T-helper 17 cell (primary cell): ENCODE measurements at regions not wholly inside any gene's neighbourhood (a gene's known extent, or its start where the extent isn't known, plus 50 kb on each side); places are given as distances from the start of the nearest gene placed in this dataset.
"Not testable (repeated sequence)": the region's sequence is repeated elsewhere in the genome, so short reads cannot be mapped to it uniquely, and the experiment has no call there.

ENCODE experiments used
- ATAC-seq: fragments of 150-1000 bp; cut with Tn5 transposase; 2 replicates; pipeline ENCODE4 v1.10.0; 2021; ENCODE audit warnings: mild to moderate bottlenecking, moderate library complexity
- DNase-seq, 3 donors: peaks; one replicate each; pipeline versions ENCODE4 v3.0.0 to v3.0.0-alpha.2; 2020 to 2021
- H3K9me3 ChIP-seq: one replicate; pipeline ENCODE4 v1.7.0; 2013; ENCODE audit warnings: low read length, mild to moderate bottlenecking; ENCODE audit not compliant: control insufficient read depth, poor library complexity, severe bottlenecking
- H3K27ac Mint-ChIP-seq: one replicate; pipeline ENCODE4 v1.8.0; 2022; ENCODE audit warnings: mild to moderate bottlenecking, moderate library complexity, mixed read lengths
- H3K27me3 Mint-ChIP-seq: one replicate; pipeline ENCODE4 v1.8.0; 2022; ENCODE audit warnings: mixed read lengths
- H3K36me3 Mint-ChIP-seq: one replicate; pipeline ENCODE4 v1.8.0; 2022; ENCODE audit warnings: low read depth, mixed read lengths
- H3K4me1 Mint-ChIP-seq: one replicate; pipeline ENCODE4 v1.8.0; 2022; ENCODE audit warnings: mild to moderate bottlenecking, mixed read lengths
- H3K4me3 Mint-ChIP-seq: one replicate; pipeline ENCODE4 v1.8.0; 2022; ENCODE audit warnings: mild to moderate bottlenecking, moderate library complexity, mixed read lengths

DNA sequence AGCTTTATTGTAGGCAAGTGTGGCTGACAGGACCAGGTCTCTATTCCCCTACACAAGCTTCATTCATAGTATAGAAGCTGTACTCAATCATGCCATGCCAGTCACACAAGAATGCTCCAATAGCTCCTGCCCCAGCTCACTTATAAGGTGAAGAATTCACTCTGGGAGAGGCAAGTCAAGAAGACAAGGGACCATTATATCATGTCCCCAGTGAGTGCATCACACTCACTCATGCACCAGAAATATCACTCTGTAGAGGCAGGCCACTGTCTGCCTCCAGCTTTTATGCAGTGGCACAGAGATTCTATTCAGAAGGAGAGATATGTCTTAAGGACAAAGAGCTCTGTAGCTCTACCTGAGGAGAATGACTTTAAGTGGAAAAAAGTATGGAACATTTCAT, 263.2 kb downstream of the GJA1 start:
- H3K9me3 ChIP-seq: no peaks in the 10 kb centered on the region
- no peak overlapping the region for H3K4me3 Mint-ChIP-seq
- ATAC-seq (no peak), DNase-seq (no peak)
- H3K36me3 Mint-ChIP-seq: no peaks in the 10 kb centered on the region
- no peaks in the 10 kb centered on the region for H3K27me3 Mint-ChIP-seq
- no peak overlapping the region for H3K27ac Mint-ChIP-seq
- H3K4me1 Mint-ChIP-seq: no peaks in the 10 kb centered on the region

DNA sequence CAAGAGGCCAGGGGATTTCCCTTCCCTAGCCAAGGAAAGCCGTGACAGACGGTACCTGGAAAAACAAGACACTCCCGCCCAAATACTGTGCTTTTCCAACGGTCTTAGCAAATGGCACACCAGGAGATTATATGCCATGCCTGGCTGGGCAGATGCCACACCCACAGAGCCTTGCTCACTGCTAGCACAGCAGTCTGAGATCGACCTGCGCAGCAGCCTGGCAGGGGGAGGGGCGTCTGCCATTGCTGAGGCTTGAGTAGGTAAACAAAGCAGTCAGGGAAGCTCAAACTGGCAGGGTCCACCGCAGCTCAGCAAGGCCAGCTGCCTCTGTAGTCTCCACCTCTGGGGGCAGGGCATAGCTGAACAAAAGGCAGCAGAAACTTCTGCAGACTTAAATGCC, 267.7 kb downstream of the GJA1 start:
- not testable (repeated sequence) for DNase-seq, H3K4me3 Mint-ChIP-seq, ATAC-seq, H3K4me1 Mint-ChIP-seq, H3K27ac Mint-ChIP-seq, H3K36me3 Mint-ChIP-seq, H3K27me3 Mint-ChIP-seq, H3K9me3 ChIP-seq

DNA sequence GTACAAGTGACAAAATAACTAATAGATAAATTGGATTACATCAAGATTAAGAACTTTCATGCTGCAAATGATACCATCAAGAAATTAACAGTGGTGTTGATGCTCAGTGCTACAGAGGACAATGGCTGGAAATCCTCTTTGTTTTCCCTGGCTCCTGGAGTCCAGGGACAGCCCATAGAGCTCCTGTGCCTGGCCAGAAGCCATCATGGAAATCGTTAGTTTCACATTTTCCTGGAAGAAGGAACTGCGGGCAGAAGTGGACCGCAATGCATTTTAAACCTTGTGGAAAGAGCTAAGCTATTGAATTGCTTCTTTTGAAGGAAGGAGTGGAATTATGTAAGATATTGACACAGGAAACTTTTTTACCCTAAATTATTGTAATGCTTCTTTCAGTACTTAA, 276.0 kb downstream of the GJA1 start:
- no peaks in the 10 kb centered on the region for H3K9me3 ChIP-seq
- DNase-seq (no peak), ATAC-seq (no peak)
- no peak overlapping the region for H3K27ac Mint-ChIP-seq
- H3K36me3 Mint-ChIP-seq: no peaks in the 10 kb centered on the region
- H3K27me3 Mint-ChIP-seq: no peaks in the 10 kb centered on the region
- H3K4me3 Mint-ChIP-seq: no peak overlapping the region
- H3K4me1 Mint-ChIP-seq: no peaks in the 10 kb centered on the region

DNA sequence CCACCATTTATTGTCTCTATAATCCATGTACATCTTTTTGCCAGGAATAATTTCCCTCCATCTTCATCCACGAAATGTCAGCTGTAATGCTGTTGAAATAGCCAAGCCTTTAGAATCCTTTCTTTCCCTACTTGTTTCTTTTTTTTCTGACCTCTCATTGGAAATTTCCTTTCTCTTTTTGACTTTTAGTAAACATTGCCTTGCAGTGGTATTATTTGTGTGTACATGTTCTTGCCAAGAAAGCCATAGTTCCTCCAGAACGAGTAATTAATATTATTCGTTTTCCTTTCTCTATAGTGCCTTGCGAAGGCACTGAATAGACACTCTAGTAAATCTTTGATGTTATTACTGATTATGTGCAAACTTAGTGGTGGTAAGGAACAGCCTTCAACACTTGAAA, 282.2 kb downstream of the GJA1 start:
- no peak overlapping the region for H3K4me3 Mint-ChIP-seq
- no peak overlapping the region for H3K27ac Mint-ChIP-seq
- ATAC-seq (no peak), DNase-seq (no peak)
- H3K36me3 Mint-ChIP-seq: no peaks in the 10 kb centered on the region
- no peaks in the 10 kb centered on the region for H3K9me3 ChIP-seq
- H3K27me3 Mint-ChIP-seq: no peaks in the 10 kb centered on the region
- no peaks in the 10 kb centered on the region for H3K4me1 Mint-ChIP-seq

DNA sequence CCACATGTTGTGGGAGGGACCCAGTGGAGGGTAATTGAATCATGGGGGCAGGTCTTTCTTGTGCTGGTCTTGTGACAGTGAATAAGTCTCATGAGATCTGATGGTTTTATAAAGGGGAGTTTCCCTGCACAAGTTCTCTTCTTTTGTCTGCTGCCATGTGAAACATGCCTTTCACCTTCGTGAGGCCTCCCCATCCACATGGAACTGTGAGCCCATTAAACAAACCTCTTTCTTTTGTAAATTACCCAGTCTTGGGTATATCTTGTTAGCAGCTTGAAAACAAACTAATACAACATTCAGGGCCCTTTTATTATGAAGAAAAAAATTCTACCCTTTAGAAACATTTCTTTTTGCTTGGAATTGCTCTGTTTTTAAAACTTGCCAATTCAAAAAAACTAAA, 285.4 kb downstream of the GJA1 start:
- H3K4me1 Mint-ChIP-seq, ATAC-seq, DNase-seq, H3K27me3 Mint-ChIP-seq, H3K9me3 ChIP-seq, H3K27ac Mint-ChIP-seq, H3K4me3 Mint-ChIP-seq, H3K36me3 Mint-ChIP-seq: not testable (repeated sequence)

DNA sequence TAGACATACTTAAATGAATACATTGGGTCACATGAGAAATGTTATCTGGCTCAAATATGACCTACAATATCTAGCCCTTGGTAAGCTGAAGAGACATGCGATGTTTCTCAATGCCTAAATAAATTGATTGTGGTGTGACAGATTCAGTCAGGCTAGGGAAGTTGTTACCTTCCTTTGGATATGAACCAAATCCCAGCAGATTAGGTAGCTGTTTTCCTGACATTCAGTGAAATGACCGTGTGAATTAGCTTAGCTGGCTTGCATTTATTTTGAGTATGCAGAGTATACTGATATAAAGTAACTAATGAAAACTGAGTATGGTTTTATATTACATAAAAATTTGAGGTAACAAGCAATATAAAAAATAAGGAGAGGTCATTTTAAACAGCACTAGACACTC, 288.2 kb downstream of the GJA1 start:
- ATAC-seq (no peak), DNase-seq (no peak)
- H3K27ac Mint-ChIP-seq: no peak overlapping the region
- H3K9me3 ChIP-seq: no peaks in the 10 kb centered on the region
- H3K36me3 Mint-ChIP-seq: no peaks in the 10 kb centered on the region
- H3K4me3 Mint-ChIP-seq: no peak overlapping the region
- H3K27me3 Mint-ChIP-seq: no peaks in the 10 kb centered on the region
- H3K4me1 Mint-ChIP-seq: no peaks in the 10 kb centered on the region

DNA sequence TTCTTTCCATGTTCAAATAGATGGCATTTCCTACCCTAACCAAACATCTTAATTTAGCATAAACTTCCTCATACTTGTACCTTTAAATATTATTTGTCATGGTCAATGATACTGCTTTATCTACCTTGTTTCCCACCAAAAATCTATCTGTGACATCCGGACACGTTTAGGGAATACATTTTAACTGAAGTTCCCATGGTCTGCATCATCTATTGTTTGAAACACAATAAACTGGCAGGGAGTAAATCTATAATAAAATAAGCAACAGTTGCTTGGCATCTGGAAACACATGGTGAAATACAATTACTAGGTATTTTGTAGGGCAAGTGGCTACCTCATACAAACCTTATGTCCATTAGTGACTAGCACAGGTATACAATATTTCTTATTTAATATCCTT, 289.1 kb downstream of the GJA1 start:
- Mint-ChIP-seq H3K4me1 (no peaks in the 10 kb centered on the region), H3K27ac (no peak overlapping the region), H3K4me3 (no peak overlapping the region), H3K27me3 (no peaks in the 10 kb centered on the region), H3K36me3 (no peaks in the 10 kb centered on the region)
- ATAC-seq (no peak), DNase-seq (no peak)
- no peaks in the 10 kb centered on the region for H3K9me3 ChIP-seq

DNA sequence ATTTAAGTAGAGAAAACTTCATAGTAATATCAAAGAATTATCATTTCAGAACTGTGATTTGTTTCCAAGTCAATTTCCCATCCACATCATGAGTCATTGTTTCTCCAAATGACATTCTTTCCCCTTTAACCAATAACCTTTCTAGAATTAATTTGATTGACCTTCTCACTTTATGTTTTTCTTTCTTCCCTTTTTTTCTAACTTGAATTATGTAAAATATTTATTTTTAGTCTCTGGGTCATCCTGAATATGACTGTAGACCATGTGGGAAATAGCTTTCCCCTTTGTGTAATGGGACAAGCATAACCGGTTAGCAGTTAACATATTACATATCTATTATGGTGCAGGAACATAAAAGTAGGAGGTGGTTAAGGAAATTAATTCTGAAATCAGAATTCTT, 291.1 kb downstream of the GJA1 start:
- no peaks in the 10 kb centered on the region for H3K9me3 ChIP-seq
- Mint-ChIP-seq H3K36me3 (no peaks in the 10 kb centered on the region), H3K27ac (no peak overlapping the region), H3K4me1 (no peaks in the 10 kb centered on the region), H3K4me3 (no peak overlapping the region), H3K27me3 (no peaks in the 10 kb centered on the region)
- ATAC-seq (no peak), DNase-seq (no peak)

DNA sequence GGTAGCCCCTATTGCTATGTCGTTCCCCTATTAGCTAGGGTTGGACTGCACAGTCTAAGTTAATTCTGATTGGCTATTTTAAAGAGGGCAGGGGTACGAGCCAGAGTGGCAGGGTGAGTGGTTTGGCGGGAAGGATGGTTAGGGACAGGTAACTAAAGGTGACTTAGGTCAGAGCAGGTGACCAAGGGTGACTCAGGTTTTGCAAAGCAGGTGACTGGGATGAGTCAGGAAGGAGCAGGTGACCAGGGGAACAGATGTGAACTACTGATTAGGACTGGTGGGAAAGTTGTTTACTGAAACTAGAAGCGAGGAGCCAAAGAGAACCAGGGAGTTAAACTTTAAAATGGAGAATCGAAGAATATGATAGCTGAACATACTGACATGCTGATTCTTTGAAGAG, 295.2 kb downstream of the GJA1 start:
- DNase-seq (no peak), ATAC-seq (no peak)
- Mint-ChIP-seq H3K36me3 (no peaks in the 10 kb centered on the region), H3K27ac (no peak overlapping the region), H3K4me1 (no peaks in the 10 kb centered on the region), H3K4me3 (no peak overlapping the region), H3K27me3 (no peaks in the 10 kb centered on the region)
- H3K9me3 ChIP-seq: no peaks in the 10 kb centered on the region

DNA sequence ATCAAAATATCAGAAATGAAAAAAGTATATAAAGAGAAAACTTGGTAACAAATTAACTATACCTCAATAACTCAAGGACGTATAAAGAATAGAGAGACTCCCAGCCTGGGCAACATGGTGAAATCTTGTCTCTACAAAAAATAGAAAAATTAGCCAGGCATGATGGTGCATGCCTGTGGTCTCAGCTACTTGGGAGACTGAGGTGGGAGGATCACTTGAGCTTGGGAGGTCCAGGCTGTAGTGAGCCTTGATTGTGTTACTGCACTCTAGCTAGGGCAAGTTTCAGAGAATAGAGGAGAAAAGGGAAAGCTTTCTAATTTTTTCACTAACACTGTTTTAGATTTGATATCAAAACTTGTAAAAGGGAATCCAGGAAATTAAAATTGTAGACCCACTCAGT, 295.9 kb downstream of the GJA1 start:
- H3K36me3 Mint-ChIP-seq: no peaks in the 10 kb centered on the region
- no peaks in the 10 kb centered on the region for H3K9me3 ChIP-seq
- DNase-seq: no peak
- no peaks in the 10 kb centered on the region for H3K27me3 Mint-ChIP-seq
- no peak for ATAC-seq
- H3K4me3 Mint-ChIP-seq: no peak overlapping the region
- no peak overlapping the region for H3K27ac Mint-ChIP-seq
- no peaks in the 10 kb centered on the region for H3K4me1 Mint-ChIP-seq

DNA sequence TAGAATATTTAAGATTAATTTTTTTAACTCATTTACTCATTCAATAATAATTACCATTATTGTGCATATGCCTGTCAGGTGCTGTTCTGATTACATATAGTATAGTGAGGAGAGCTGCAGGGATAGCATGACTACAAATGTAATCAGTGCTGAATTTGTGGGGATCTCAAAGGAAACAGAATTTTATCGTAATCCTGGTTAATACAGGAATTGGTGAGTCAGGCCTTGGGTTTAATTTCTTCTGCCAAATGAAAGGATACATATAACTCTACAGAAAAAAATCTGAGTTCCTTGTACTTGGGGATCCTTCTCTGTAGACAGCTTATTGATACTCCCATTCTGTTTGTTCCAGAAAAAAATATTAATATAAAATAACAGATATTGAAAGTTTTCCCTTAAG, 297.2 kb downstream of the GJA1 start:
- H3K4me1 Mint-ChIP-seq: no peaks in the 10 kb centered on the region

DNA sequence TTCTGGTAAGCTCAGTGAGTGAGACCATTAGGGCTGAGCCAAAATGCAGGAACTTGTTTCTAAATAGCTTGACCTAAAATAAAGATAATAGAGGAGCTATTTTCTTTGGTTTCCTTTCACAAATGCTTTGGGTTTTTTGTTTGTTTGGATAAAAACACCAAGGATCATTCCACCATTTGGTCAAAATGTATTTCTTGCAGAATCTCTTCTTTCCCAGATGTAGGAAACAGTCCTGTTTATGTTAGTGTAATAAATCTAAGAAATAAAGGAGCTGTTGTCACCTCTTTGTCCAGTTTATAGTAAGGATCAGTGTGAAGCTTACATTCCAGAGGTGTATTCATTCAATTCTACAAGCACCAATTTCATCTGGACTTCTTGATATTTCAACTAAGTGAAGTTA, 297.8 kb downstream of the GJA1 start:
- DNase-seq: no peak
- Mint-ChIP-seq H3K36me3 (no peaks in the 10 kb centered on the region), H3K27me3 (no peaks in the 10 kb centered on the region), H3K4me3 (no peak overlapping the region), H3K27ac (no peak overlapping the region), H3K4me1 (no peaks in the 10 kb centered on the region)
- ATAC-seq: no peak
- H3K9me3 ChIP-seq: no peaks in the 10 kb centered on the region

More for the DNA sequence above, 297.2 kb downstream of the GJA1 start:
- DNase-seq (no peak), ATAC-seq (no peak)
- H3K27me3 Mint-ChIP-seq: no peaks in the 10 kb centered on the region
- H3K9me3 ChIP-seq: no peaks in the 10 kb centered on the region
- H3K27ac Mint-ChIP-seq: no peak overlapping the region
- H3K4me3 Mint-ChIP-seq: no peak overlapping the region
- H3K36me3 Mint-ChIP-seq: no peaks in the 10 kb centered on the region

DNA sequence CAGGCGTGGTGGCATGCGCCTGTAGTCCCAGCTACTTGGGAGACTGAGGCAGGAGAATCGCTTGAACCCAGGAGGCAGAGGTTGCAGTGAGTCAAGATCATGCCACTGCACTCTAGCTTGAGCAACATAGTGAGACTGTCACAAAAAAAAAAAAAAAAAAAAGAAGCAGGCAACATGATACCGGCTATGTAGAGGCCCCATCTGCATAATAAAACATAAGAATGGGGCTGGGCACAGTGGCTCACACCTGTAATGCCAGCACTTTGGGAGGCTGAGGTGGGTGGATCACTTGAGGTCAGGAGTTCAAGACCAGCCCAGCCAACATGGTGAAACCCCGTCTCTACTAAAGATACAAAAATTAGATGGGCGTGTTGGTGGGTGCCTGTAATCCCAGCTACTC, 304.7 kb downstream of the GJA1 start:
- not testable (repeated sequence) for DNase-seq, H3K27me3 Mint-ChIP-seq, H3K9me3 ChIP-seq, H3K4me3 Mint-ChIP-seq, ATAC-seq, H3K36me3 Mint-ChIP-seq, H3K27ac Mint-ChIP-seq, H3K4me1 Mint-ChIP-seq

DNA sequence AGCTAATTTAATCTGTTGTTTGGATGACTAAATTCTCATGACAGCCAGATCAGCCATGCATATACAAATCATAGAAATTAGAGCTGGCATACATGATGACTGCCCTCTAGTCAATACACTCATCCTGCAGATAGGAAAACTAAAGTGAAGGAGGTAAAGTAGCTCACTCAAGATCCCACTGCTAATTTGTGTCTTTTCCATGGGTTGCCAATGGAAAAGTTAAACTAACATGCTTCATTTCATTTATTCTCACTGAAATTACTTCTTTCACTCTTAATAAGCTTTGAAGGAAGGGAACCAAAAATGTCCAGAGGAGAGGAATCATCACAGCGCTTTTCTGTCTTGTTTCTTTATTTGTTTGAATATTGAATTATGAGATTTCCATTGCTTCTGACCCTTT, 308.2 kb downstream of the GJA1 start:
- Mint-ChIP-seq H3K4me3 (no peak overlapping the region), H3K27me3 (no peaks in the 10 kb centered on the region), H3K36me3 (no peaks in the 10 kb centered on the region), H3K27ac (no peak overlapping the region), H3K4me1 (no peaks in the 10 kb centered on the region)
- ATAC-seq: no peak
- no peaks in the 10 kb centered on the region for H3K9me3 ChIP-seq
- no peak for DNase-seq

DNA sequence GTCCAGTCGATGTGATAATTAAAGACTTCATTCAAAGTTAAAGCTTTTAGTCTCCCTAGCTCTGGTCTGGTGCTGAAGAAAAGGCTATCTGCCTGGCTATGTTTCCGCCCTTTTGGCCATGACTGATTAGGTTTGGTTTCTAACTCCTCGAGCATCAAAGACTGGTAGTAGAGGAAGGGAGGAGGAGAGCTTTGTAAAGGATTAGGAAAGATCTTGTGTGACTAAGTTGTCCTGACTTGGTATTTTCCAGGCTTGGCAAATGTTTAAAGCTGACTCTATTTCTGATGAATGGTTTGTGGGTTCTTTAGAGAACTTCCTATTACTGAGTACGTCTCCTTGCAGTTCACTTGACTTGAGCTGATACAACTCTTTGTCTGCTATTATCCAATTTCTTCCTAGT, 312.9 kb downstream of the GJA1 start:
- H3K9me3 ChIP-seq: no peaks in the 10 kb centered on the region
- Mint-ChIP-seq H3K27me3 (no peaks in the 10 kb centered on the region), H3K27ac (no peak overlapping the region), H3K4me1 (no peaks in the 10 kb centered on the region), H3K4me3 (no peak overlapping the region), H3K36me3 (no peaks in the 10 kb centered on the region)
- no peak for DNase-seq
- ATAC-seq: no peak
